22Rv1 (cell line): ENCODE measurements at regions not wholly inside any gene's neighbourhood (a gene's known extent, or its start where the extent isn't known, plus 50 kb on each side); places are given as distances from the start of the nearest gene placed in this dataset.
"Not testable (repeated sequence)": the region's sequence is repeated elsewhere in the genome, so short reads cannot be mapped to it uniquely, and the experiment has no call there.

Experiments used
- H3K27ac ChIP-seq: fragments of 450-650 bp; 2 replicates; pipeline ENCODE4 v1.5.1; 2017
- ZFX ChIP-seq: fragments of 450-650 bp; IDR thresholded peaks from 2 replicates; pipeline ENCODE4 v1.6.1; 2017; ENCODE audit warnings: antibody characterized with exemption, borderline replicate concordance
- TF ChIP-seq, protein P1 (sequence below): fragments of 450-650 bp; IDR thresholded peaks from 2 replicates; pipeline ENCODE4 v1.5.1; 2017; ENCODE audit warnings: mild to moderate bottlenecking

DNA sequence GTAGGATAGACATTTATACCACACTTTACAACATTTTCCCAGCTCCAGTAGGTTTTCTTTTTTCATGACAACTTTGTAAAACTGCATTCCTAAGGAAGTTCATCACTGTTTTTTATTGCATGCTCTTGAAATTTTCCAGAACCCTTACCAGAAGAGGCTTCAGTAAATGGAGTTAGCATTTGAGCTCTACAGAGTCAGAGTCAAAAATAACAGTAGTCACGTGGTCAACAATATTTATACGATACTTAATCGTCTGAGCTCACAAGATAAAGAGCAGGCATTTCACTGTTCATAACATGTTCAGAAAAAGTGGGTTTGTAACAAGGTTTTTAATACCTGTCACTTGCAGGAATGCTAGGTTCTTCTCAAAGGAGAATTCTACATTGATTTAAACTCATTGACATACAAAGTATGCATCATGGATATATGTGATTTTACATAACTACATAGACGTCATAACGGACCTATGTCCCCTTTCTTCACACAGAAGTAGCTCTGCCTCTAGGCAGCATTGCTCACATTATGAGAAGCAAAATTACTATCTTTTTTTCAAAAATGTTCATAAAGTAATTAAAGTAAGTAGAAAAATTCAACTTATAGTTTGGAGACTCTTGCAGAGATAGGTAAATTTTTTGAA lies 187.0 kb upstream of the COL3A1 start:
- TF ChIP-seq, protein P1, sequence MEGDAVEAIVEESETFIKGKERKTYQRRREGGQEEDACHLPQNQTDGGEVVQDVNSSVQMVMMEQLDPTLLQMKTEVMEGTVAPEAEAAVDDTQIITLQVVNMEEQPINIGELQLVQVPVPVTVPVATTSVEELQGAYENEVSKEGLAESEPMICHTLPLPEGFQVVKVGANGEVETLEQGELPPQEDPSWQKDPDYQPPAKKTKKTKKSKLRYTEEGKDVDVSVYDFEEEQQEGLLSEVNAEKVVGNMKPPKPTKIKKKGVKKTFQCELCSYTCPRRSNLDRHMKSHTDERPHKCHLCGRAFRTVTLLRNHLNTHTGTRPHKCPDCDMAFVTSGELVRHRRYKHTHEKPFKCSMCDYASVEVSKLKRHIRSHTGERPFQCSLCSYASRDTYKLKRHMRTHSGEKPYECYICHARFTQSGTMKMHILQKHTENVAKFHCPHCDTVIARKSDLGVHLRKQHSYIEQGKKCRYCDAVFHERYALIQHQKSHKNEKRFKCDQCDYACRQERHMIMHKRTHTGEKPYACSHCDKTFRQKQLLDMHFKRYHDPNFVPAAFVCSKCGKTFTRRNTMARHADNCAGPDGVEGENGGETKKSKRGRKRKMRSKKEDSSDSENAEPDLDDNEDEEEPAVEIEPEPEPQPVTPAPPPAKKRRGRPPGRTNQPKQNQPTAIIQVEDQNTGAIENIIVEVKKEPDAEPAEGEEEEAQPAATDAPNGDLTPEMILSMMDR, result no peak
- no peak for TF ChIP-seq ZFX
- no peak overlapping the region for H3K27ac ChIP-seq

DNA sequence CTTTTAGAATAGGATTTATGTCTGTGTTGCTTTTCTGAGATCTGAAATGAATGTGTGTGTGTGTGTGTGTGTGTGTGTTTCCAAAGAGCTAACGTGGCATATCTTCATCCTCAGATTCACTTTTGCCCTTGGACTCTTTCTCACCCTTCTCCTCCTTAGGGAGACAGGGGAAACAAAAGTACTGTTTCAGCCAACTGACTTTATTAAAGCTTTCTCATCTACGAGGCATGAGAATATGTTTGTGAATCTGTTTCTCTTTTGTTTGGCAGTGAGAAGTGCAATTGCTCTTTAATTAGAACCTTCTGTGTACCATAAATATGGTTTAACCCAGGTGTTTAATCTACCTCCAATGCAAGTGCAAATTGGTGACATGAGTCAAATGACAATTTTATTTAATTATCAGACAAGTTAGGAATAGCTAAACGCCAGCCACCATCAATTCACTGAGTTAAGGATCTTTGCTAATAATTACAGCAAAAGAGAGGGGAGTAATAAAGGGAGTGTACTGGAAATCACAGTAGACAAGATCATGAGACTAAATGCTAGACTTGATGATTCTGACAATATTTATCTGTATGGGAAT lies 186.4 kb upstream of the COL3A1 start:
- H3K27ac ChIP-seq, result no peak overlapping the region
- TF ChIP-seq, protein P1, result no peak
- no peak for TF ChIP-seq ZFX

DNA sequence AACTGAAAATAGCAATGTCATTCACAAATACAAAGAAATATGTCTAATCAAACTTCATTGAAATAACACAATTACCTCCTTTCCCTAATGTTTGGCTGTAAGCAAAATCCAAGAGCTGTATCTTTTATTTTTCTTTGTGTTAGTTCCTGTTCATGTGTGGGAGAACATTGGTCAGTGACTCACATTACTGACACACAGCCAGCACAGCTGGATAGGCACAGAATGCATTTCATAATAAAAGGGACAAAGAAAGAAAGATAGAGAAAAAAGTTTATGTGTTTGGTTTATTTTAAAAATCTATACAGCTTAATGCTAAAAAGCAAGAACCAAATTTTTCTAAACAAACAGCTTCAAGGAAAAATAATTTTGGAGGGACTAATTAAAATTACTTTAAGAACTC lies 185.6 kb upstream of the COL3A1 start:
- no peak for TF ChIP-seq ZFX
- TF ChIP-seq, protein P1, result no peak
- H3K27ac ChIP-seq, result no peak overlapping the region; the same call in 1 of the 2 replicates

DNA sequence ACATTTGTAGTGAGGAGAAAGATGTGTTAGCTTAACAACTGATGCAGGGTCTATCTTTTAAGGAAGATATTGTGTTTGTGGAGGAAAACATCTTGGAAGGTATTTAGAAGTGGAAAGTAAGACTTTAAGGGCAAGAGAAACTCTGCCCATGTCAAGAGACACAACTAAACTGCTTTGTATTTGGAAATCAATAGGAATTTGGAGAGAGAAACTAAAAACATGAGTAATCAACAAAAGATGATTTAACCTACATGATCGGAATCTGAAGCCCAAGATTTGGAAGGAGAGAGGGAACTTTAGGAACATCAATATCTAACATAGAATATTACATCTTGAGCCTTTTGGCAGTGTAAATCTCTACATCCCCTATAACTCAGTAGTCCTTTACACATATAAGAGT lies 184.2 kb upstream of the COL3A1 start:
- no peak for TF ChIP-seq ZFX
- TF ChIP-seq, protein P1, result no peak
- no peak overlapping the region for H3K27ac ChIP-seq

DNA sequence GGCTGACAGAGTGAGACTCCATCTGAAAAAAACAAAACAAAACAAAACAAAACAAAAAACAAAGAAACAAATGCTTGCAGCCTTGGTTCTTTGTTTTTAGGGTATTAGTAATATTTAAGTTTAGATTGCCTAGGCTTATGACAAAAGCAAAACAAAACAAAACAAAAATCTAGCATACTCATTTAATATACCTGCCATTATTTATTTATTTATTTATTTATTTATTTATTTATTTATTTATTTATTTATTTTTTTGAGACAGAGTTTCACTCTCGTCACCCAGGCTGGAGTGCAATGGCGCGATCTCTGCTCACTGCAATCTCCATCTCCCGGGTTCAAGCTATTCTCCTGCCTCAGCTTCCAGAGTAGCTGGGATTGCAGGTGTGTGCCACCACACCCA lies 179.7 kb upstream of the COL3A1 start:
- not testable (repeated sequence) for H3K27ac ChIP-seq

DNA sequence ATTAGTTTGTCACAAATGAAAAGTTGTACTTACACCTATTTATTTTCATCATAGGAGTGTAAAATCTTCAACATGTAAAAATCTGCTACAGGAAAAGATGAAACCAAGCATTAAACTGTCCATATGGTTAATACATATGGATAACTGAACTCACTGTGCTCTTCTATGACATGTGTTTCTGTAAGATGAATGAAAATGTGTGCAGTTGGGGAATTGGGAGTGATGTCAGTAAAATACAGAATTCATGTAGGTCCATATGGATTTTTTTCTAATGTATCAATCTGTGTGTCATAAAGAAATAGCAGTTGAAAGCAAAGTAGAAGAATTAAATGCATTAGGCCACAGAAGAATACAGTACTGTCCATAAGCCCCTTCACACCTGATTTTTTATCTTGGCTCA lies 178.4 kb upstream of the COL3A1 start:
- TF ChIP-seq, protein P1, result no peak
- no peak for TF ChIP-seq ZFX

DNA sequence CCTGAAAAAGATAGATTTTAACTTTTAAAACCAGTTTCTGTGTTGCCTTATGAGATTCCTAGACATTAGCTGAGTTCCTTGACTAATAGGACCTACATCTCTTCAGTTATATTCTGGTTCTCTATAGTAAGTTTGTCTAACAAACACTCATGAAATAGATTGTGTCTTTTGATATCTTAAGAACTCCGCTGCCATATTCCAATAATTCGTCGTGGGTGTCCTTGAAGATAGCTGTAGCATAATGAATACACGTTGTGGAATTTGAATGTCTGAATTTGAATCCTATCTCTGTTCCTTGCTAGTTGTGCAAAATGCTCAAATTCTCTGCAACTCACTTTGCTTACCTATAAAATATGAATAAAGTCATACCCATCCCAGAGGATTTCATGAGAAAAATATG lies 176.8 kb upstream of the COL3A1 start:
- no peak overlapping the region for H3K27ac ChIP-seq
- no peak for TF ChIP-seq ZFX
- TF ChIP-seq, protein P1, result no peak

More for the DNA sequence above, 178.4 kb upstream of the COL3A1 start:
- H3K27ac ChIP-seq, result no peak overlapping the region

DNA sequence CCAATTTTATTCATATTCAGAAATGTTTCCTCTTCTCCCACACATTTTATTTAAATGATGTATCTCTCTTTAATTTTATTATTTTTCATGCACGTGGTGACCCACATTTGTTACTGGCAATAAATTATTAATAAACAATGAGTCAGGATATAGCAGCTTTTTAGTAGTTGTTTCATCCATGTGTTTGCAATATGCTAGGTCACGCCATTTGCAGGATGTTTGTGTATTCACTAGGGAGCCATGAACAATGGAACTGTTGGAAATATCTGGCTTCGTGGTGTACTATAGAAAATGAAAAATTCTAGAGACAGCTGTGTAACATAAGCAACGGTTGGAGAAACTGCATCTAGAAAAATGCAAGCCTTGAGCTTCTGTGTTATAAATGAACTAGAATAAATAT lies 176.0 kb upstream of the COL3A1 start:
- TF ChIP-seq, protein P1, result no peak
- no peak for TF ChIP-seq ZFX
- H3K27ac ChIP-seq, result no peak overlapping the region
